ENCODE measurements at regions not wholly inside any gene's neighbourhood (a gene's known extent, or its start where the extent isn't known, plus 50 kb on each side); places are given as distances from the start of the nearest gene placed in this dataset.
"Not testable (repeated sequence)": the region's sequence is repeated elsewhere in the genome, so short reads cannot be mapped to it uniquely, and the experiment has no call there.

DNA sequence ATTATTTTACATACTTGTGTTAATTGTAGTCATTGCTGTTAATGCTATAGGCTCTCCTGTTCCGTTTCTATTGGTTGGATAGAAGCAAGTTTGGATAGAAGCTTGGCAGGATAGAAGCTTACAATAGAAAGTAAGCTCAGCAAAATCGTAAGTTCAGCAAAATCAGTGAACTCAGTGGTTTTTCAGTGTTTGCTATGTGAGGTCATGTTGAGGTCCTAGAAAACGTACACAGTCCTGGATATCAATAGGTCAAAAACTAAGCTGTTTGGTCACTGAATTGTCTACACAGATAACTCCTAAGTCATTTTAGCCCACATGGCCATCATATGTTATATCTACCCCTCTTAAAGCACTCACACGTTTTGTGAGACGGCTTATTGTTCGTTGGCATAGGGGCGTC is 299.4 kb downstream of the MAN2A1 start:
- DNase-seq (ENCODE audit: low read depth in 2 of 2, low spot score in 1 of 2) = no peak

DNA sequence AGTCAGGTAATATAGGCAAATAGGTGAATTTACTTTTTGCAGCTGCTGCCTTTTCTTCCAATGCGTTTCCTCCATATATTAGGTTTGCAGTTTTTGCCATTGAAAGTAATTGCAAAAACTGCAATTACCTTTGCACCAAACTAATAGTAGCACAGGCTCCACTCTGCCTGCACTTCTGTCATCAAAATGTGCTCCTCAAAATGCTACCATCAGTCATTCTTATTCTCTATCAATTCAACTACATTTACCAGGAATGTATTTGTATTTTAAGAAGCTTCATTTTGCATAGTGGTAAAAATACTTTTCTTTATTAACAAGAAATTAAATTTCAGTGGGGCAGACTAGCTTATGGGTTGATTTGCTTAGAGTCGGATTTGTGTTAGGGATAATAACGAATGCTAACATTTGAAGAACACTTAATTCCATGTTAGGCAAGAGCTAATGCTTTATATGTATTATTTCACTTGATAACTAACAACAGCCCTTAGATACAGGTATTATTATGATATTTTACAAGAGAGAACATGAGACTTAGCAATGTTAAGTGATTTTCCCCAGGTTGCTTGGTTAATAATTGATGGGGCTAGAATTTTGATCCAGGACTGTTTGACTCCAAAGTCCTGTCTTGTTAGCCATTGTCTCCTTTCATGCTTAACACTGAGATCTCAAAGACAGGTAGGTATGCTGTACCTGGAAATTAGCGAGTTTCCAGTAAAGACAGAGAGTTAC is 300.4 kb downstream of the MAN2A1 start:
- no peak for DNase-seq (ENCODE audit: low read depth in 2 of 2, low spot score in 1 of 2)

DNA sequence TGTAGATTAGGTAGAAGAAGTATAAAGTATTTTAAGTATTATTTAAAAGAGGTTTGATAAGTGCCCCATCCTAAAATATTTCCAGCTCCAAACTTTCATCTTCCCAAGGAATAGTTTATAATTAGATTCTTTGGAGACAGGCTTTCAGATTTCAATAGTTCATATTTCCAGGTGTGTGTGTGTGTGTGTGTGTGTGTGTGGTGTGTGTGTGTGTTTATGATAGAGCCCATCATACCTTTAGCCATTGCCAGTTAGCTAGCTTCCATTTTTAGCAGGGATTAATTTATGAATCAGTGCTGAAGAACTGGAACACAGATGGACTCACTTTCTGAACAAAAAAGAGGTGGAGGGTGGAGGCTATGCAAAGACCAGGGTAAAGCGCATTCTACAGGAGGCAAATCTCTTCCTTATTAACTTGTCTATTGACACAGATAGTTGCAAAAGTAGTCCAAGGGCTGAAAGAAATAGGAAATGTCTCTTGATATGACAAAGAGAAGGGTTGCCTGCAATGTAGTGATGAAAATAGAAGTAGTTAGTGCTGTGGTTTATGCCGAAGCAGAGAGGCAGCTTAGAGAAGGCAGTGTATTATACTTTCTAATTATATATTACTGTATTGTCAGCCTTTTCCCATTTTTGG is 301.1 kb downstream of the MAN2A1 start:
- no peak for DNase-seq (ENCODE audit: low read depth in 2 of 2, low spot score in 1 of 2)

DNA sequence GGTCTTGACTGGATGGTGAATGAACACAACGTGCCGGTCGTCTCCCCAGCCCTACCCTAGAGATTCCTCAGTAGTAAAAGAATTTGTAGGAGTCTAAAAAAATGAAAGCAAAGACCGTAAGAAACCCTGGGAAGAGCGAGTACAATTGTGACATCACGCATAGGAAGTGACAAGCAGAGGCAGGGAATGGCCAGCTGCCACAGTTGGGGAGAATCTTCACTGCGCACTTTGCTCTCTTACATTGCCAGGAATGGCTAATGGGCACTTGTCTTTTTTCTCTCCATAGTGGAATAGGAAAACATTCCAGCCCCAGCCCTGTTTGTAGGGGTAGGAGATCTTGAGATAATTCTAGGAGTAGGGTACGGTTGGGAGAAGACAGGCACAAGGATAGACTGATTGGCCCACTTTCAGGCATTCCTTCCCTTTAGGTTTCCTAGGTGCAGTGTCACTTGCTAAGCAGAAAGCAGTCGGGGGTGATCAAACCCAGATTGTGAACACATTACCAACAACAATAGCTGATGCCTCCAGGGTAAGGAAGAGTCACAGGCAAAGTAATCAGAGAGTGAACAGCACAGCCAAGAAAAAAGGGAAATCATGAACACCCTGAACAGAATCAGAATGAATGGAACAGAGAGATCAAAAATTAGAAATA is 302.7 kb downstream of the MAN2A1 start:
- no peak for DNase-seq (ENCODE audit: low read depth in 2 of 2, low spot score in 1 of 2)

DNA sequence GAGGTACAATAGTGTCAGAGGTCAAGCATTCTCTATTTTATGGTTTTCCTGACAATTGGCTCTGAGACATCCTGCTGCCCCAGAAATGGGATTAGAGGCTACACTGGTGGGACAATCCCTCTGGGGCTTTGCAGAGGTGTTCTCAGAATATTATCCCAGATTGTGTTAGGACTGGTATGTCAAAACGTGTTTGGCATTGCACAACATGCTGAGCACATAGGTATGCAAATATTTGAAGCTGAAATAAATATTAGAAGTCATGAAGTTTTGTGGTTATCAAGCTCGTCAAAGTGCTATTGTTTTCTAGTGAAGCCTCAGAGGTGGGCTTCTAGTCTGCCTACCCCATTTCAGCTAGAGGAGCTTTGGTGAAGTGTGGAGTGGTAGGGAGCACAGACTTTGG is 304.4 kb downstream of the MAN2A1 start:
- no peak for DNase-seq (ENCODE audit: low read depth in 2 of 2, low spot score in 1 of 2)

DNA sequence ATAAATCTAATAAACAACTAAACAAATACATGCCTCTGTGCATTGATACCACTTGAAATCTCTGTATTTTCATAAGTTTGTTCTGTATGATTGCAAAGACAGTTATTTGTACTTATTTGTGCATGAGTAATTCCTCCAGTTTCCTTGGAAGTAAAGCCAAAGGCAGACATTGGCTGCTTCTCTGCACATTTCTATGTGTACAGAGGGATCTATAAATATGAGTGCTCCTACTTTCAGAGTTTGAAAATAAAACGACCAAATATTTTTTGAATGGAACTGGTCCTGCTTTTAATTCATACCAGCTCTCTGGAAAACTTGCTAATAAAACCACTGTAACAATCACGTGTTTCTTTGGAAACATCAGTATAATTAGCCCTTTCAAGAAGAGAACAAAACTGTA is 306.5 kb downstream of the MAN2A1 start:
- DNase-seq (ENCODE audit: low read depth in 2 of 2, low spot score in 1 of 2) = no peak

DNA sequence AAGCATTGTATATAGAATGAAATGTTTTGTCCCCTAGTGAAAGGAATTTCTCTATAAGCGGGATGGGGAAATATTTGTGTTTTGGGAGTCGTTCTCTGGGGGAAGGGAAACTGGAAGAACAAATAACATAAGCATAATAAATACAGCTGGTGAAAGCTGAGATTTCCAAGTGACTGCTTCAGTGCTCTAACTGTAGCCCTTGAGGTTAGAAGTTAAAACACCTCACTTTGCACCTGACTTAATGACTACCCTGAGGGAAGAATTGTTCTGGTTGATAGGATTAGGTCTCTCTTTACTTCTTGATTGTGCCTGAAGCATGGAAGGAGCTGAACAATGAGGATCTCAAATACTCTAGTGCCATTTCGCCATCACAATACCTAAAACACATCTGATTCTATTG is 307.4 kb downstream of the MAN2A1 start:
- no peak for DNase-seq (ENCODE audit: low read depth in 2 of 2, low spot score in 1 of 2)

DNA sequence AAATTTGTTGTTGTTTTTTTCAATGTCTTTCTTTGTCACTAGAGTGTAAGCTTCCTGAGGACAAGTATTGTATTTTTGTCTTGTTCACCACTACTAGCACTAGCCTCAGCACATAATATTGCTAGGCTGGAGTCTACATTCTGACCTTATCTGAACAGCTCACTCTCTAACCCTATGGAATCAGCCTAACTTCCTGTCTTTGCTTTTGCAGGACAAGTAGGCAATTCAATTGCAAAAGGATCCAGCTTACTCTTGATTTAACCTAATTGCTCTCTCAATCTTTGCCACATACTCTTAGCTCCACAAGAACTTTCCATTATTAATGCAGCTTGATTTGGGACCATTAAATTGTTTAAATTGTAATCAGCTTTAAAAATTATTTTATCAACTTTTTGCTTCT is 308.5 kb downstream of the MAN2A1 start:
- no peak for DNase-seq (ENCODE audit: low read depth in 2 of 2, low spot score in 1 of 2)

DNA sequence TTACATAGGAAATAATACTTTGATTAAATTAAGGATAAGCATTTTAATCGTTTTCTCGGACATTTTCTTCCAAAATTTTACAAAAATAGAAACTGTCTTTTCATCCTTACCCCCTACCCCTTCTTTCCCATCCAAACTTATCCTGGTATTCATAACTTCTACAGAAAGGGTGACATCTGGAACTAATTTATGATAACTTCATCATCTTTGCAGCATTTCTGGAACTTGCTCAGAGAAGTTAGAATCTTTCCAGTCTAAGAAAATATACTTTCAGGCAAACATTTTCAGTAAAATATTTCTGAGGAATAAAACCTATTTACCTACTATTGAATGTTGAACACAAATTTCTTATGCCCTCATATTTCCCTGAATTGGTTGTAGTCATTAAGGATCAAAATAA is 309.0 kb downstream of the MAN2A1 start:
- no peak for DNase-seq (ENCODE audit: low read depth in 2 of 2, low spot score in 1 of 2)

DNA sequence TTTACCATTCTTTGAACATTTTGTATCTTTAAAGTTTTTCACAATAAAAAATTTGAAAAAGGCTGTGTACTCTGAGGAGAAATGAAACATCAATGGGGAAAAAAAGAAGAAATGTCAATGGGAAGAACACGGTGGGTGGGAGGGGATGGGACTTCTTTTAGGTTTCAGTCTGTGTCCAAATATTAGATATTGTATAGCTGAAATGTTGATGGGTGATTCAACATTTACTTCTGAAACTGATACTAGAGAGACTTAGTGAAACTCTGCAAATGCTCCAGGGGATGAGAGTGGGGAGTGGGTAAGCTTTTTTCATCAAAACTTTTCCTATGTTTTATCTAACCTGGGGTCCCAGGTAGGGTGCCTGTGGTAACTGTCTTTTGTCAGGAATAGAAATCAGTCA is 311.9 kb downstream of the MAN2A1 start:
- no peak for DNase-seq (ENCODE audit: low read depth in 2 of 2, low spot score in 1 of 2)

DNA sequence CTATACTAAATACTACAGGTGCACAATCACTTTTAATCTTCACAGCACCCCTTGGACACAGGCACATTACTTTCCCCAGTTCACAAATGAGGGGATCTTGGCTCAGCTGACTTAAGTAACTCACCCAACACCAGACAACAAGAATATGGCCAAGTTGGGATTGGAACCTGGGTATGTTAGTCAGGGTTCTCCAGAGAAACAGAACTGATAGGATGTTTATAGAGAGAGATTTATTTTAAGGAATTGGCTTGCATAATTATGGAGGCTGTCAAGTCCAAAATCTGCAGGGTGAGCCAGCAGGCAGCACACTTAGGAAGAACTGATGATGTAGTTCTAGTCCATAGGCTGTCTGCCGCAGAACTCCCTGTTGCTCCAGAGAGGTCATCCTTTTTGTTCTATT is 312.9 kb downstream of the MAN2A1 start:
- no peak for DNase-seq (ENCODE audit: low read depth in 2 of 2, low spot score in 1 of 2)

DNA sequence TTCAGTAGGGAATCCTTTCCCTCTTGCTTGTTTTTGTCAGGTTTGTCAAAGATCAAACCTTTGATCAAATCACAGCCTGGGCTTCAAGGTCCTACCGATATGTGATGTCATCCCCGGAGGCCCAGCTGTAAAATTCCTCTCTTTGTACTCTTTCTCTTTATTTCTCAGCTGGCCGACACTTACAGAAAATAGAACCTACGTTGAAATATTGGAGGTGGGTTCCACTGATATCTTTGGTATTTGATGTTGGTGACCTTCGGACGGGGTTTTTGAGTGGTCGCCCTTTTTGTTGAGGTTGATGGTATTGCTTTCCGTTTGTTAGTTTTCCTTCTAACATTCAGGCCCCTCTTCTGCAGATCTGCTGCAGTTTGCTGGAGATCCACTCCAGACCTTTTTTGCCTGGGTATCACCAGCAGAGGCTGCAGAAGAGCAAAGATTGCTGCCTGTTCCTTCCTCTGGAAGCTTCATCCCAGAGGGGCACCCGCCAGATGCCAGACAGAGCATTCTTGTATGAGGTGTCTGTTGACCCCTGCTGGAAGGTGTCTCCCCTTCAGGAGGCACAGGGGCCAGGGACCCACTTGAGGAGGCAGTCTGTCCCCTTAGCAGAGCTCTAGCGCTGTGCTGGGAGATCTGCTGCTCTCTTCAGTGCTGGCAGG is 316.3 kb downstream of the MAN2A1 start:
- not testable (repeated sequence) for DNase-seq (ENCODE audit: low read depth in 2 of 2, low spot score in 1 of 2)

DNA sequence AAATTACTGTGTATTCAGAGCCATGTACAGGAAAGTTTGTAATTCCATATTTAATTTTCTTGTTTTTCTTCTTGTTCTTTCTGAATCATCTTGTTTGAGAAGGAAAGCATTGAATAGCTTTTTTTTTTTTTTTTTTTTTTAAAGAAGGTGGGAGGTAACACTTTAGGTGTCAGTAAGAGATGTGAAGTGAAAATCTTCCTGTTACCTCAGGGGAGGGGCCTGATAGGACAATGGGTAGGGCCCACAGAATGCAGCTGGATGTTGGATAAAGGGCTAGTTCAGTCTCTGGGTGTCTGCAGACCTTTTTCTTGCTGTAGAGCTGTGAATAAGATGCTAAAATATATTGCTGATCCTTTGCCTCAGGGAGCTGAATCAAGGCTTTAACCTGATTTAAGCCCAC is 317.4 kb downstream of the MAN2A1 start:
- DNase-seq (ENCODE audit: low read depth in 2 of 2, low spot score in 1 of 2) = no peak

DNA sequence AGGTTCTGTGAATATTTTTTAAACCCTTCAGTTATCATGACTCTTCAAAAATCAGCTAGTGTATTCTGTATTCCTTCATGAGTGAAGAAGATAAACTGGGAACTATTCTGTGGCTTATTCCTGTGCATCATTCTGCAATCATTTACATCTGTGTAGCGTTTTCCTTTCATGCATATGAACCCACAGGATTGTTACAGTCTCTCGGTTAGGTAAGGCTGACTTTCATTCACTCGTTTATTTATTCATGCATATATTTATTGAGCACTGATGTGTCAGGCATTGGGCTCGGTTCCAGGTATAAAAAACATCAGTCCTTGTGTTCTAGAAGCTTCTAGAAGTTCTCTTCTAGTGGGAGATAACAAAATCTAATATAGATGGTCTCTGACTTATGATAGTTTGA is 318.4 kb downstream of the MAN2A1 start:
- DNase-seq (ENCODE audit: low read depth in 2 of 2, low spot score in 1 of 2) = no peak

DNA sequence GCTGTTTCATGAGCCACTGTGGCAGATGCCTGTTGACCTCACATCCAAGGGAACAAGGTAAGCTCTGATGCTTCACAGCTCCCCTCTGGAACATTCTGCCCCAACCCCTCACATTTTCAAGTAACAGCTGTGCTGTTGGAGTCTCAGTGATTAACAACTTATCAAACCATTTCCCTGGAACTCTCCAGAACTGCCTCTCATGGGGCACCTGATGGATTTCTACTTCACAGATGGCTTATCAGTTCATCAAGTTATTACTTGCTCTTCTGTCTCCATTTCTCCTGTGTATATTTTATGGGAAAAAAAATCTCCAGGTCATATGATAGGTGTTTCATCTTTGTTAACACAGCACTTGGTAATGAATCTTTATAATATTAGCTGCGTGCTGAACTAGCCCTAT is 322.4 kb downstream of the MAN2A1 start:
- DNase-seq (ENCODE audit: low read depth in 2 of 2, low spot score in 1 of 2) = no peak

DNA sequence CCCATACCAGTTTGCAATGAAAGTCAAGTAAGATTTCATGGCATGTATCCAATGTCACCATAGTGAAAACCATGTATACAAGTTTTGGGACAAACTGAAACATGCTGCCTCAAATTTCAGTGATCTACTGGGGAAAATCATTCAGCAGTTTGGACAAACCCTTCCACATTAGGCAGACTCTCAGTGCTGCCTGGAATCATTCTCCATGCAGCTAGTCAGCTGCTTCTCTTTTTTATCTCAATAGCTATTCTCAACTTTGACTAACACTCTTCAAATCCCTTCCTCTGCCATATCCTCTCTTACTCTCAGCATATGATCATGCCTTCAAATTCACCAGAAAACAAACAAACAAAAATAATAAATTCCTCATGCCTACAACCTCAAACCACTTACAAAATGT is 323.3 kb downstream of the MAN2A1 start:
- DNase-seq (ENCODE audit: low read depth in 2 of 2, low spot score in 1 of 2) = no peak

DNA sequence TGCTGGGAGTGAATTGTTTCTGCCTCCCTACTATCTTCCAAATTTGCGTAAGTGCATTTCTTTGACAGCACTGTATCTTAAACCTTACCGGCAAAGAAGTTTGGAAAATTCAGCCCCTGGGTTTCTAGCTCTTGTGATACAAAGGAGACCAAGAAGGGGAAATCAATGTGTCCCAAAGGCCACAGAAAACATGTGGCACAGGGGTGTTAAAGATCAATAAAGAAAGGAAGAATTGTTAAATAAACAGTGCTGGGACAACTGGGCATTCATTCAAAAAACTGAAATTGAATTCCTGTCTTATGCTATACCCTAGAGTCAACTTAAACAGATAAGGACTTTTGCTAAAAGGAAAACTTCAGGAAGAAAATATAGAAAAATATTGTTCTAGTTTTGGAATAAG is 328.1 kb downstream of the MAN2A1 start:
- no peak for DNase-seq (ENCODE audit: low read depth in 2 of 2, low spot score in 1 of 2)

DNA sequence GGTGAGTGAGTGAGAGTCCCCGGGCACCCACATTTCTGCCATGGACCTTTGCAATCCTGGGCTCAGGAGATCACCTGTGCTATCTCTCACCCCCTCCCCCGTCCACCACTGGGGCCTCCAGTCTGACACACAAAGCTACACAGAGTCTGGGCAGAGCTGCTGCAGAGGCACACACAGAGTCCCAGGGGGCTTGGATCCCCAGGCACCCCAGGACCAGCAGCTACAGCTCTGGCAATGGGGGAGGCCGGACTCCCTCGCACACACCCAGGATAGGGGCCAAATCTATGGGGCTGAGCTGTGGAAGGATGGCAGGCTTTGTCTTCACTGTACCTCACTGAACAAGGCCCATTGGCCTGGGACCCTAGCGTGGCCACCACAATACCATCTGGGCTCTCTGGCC is 328.8 kb downstream of the MAN2A1 start:
- no peak for DNase-seq (ENCODE audit: low read depth in 2 of 2, low spot score in 1 of 2)

DNA sequence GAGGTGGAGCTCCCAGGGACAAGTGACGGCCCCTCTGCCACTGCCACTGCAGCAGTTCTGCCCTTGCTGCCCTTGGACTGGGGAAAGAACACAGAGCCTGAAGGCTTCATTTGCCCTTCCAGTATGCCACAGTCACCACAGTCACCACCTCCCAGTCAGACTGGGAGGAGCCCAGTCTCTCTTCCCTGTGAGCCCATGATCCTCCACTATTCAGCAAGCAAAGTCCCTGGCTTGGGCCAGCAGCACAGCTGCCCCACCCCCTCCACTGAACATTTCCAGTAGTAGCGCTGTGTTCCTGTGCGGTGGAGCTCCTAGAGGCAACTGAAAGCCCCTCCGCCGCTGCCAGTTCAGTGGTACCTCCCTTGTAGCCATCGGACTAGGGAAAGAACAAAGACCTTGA is 329.4 kb downstream of the MAN2A1 start:
- DNase-seq (ENCODE audit: low read depth in 2 of 2, low spot score in 1 of 2) = no peak

DNA sequence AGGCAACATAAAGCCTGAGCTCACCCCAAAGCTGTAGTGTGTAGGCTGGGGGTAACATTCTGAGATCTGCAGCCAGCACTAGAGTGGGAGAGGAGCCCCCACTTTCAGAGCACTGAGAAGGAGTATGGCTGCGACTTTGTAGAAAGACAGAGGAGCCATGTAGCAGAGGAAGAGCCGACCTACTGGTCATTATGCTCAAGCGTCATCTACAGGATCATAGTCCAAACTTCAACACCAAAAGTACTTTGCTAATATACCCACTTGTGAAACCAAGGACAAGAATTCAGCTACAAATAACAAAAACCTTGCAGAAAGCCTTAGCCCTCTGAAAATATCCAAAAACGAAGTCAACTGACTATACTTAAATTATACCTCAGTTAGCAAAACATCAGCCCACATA is 330.1 kb downstream of the MAN2A1 start:
- DNase-seq (ENCODE audit: low read depth in 2 of 2, low spot score in 1 of 2) = no peak

DNA sequence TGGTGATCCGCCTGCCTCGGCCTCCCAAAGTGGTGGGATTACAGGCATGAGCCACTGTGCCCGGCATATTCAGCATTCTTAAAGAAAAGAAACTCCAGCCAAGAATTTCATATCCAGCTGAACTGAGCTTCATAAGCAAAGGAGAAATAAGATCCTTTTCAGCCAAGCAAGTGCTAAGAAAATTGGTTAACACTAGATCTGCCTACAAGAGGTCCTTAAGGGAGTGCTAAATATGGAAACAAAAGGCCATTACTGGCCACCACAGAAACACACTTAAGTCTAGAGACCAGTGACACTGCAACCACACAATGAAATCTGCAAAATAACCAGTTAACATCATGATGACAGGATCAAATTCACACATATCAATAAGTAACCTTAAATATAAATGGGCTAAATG is 331.5 kb downstream of the MAN2A1 start:
- DNase-seq (ENCODE audit: low read depth in 2 of 2, low spot score in 1 of 2) = no peak

DNA sequence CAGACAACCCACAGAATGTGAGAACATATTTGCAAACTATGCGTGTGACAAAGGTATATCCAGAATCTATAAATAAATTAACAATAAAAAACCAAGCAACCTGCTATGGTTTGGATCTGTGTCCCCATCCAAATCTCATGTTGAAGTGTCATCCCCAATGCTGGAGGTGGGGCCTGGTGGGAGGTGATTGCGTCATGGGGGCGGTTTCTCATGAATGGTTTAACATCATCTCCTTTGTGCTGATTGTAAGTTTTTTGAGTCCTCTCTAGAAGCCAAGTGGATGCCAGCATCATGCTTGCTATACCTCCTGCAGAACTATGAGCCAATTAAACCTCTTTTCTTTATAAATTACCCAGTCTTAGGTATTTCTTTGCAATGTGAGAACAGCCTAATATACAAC is 335.4 kb downstream of the MAN2A1 start:
- DNase-seq (ENCODE audit: low read depth in 2 of 2, low spot score in 1 of 2) = no peak
